Coronary artery (tissue), 2 donors: ENCODE measurements at regions not wholly inside any gene's neighbourhood (a gene's known extent, or its start where the extent isn't known, plus 50 kb on each side); places are given as distances from the start of the nearest gene placed in this dataset.

ENCODE experiments used
- DNase-seq: peaks from one replicate; pipeline ENCODE4 v3.0.0-alpha.2; 2017; ENCODE audit warnings: low spot score
- H3K27ac ChIP-seq, 2 donors: fragments of 200-600 bp; sonication (generic); one replicate each; pipeline ENCODE4 v1.5.1; 2016 to 2019
- H3K4me3 ChIP-seq: fragments of 200-600 bp; sonication (generic); 2 replicates; pipeline ENCODE4 v1.5.1; 2016; ENCODE audit warnings: mild to moderate bottlenecking, moderate library complexity
- CTCF ChIP-seq: fragments of 200-600 bp; sonication (generic); IDR thresholded peaks from one replicate; pipeline ENCODE4 v1.5.1; 2019; ENCODE audit warnings: antibody characterized with exemption

GRCh38 chr9:134243778-134244467 is 79.6 kb upstream of the RNU6ATAC start:
- Histone ChIP-seq H3K4me3 (no peak overlapping the region), H3K27ac (no peak overlapping the region)
- no peak for DNase-seq
- no peak for TF ChIP-seq CTCF

DNA sequence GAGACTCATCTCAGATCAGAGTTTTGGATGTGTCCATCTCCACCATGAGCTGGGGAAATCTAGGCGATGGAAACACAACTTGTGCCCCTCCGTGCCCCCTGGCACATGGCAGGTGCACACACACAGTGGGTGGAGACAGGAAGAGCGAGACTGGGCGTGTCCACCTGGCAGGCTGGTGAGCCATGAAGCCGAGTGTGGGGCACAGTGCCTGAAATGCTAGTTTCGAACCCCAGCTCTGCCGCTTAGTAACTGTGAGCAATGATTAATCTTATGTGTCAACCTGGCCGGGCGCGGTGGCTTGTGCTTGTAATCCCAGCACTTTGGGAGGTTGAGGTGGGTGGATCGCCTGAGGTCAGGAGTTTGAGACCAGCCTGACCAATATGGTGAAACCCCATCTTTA is 80.8 kb upstream of the RNU6ATAC start:
- Histone ChIP-seq H3K27ac (no peak overlapping the region), H3K4me3 (no peak overlapping the region)
- no peak for TF ChIP-seq CTCF
- no peak for DNase-seq

- H3K4me3 ChIP-seq, result no peak overlapping the region
- H3K27ac ChIP-seq, result no peak overlapping the region
- DNase-seq, result no peak
- TF ChIP-seq CTCF, result no peak
Measured at GRCh38 chr9:134247918-134248631, 78.2 kb upstream of the RXRA start.

DNA sequence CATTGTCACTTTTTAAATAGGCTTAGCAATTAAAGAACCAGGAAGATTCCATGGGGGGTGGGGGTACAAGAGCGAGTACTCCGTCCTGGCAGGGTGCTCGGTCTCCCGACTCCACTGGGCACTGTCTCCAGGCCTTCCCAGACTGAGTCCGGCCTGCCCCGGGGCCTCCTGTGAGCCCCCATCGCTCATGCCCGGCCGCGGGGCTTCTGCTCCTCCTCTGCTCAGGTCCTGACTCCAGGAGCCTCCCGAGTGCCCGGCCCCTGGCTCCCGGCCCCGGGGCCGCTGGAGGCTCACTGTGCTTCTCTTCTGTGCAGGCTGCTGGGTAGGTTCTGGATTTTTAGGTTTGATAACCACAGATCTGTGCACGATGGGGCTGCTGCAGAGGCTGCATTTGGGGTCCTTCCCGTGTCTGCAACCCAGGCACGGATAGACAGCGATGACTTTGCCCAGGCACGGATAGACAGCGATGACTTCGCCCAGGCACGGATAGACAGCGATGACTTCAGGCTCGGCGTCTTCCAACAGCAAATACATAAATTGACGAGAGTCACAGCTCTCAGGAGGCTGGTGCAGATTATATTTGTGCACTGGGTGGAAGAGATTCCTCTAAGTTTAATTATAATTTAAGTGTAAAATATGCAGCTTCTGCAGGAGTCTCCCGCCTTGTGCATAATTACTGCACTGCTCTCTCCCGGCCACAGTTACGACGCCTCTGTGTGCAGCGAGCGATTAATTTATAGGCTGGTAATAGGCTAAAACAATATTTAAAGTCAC is 74.8 kb upstream of the RXRA start:
- no peak overlapping the region for H3K27ac ChIP-seq
- H3K4me3 ChIP-seq, result no peak overlapping the region
- DNase-seq, result no peak
- TF ChIP-seq CTCF, result no peak

GRCh38 chr9:134252084-134252830 is 74.0 kb upstream of the RXRA start:
- no peak overlapping the region for H3K4me3 ChIP-seq
- no peak overlapping the region for H3K27ac ChIP-seq
- no peak for DNase-seq
- TF ChIP-seq CTCF, result no peak

DNA sequence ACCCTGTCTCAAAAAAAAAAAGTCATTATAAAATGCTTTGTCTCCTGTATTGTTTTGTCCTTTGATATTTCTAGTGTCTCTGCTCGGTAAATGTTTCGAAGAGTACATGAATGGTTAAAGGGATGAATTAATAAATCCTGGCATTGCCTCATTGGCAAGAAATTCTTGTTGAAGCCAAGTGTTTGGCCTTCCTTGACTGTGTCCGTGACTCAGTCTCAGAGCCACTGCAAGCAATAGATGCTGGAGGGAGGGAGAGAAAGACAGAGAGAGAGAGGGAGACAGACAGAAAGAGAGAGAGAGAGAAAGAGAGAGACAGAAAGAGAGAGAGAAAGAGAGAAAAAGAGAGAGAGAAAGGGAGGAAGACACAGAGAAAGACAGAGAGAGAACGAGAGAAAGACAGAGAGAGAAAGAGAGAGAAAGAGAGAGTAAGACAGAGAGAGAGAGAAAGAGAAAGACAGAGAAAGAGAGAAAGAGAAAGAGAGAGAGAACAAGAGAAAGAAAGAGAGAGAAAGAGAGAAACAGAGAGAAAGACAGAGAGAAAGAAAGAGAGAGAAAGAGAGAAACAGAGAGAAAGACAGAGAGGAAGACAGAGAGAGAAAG is 72.5 kb upstream of the RXRA start:
- H3K4me3 ChIP-seq, result no peak overlapping the region
- DNase-seq, result no peak
- no peak for TF ChIP-seq CTCF
- no peak overlapping the region for H3K27ac ChIP-seq
